Endothelial cell of umbilical vein (primary cell): ENCODE measurements at regions not wholly inside any gene's neighbourhood (a gene's known extent, or its start where the extent isn't known, plus 50 kb on each side); places are given as distances from the start of the nearest gene placed in this dataset.

ENCODE experiments used
- BruUV-seq: library from RNA; stranded (reverse); fragments of 400-500 nt; replicated peaks from 2 replicates; lab custom pipeline; 2021; lab: Mats Ljungman, UMichigan
- CTCF ChIA-PET: fragments of 300-600, 350-600 bp; sonication (Branson Sonifier 250); formaldehyde crosslinking; loops from one replicate; lab custom pipeline; 2021; ENCODE audit warnings: antibody characterized with exemption, inconsistent platforms; lab: Charles Lee
- POLR2A ChIA-PET: fragments of 300-600, 350-600 bp; sonication (Branson Sonifier 250); formaldehyde crosslinking; loops from one replicate; lab custom pipeline; 2021; ENCODE audit warnings: antibody characterized with exemption, inconsistent platforms; lab: Charles Lee
- DNase-seq: peaks from one replicate; pipeline ENCODE4 v3.0.0-alpha.2; 2011; ENCODE audit warnings: low read depth, low spot score
- FAIRE-seq: peaks from 2 replicates; lab custom pipeline; 2011; peaks lifted over from hg19 to GRCh38; lab: Jason Lieb, UNC
- H2AFZ ChIP-seq: 2 replicates; pipeline ENCODE4 v1.6.0; 2012; ENCODE audit warnings: low read depth, low read length, control low read depth, inconsistent platforms
- H3K27ac ChIP-seq: 2 replicates; pipeline ENCODE4 v1.5.1; 2011; ENCODE audit warnings: low read depth, mild to moderate bottlenecking, control low read depth, low read length, moderate library complexity; ENCODE audit not compliant: insufficient read depth
- H3K27me3 ChIP-seq, 2 experiments: 2 replicates each; pipeline versions ENCODE4 v1.6.0 to v1.6.1; 2011; ENCODE audit warnings: low read length in 2 of 2, mixed read lengths in 1 of 2; ENCODE audit not compliant: control insufficient read depth in 2 of 2, insufficient read depth in 2 of 2
- H3K36me3 ChIP-seq, 2 experiments: 2 replicates in 1 of 2; 3 replicates in 1 of 2; pipeline ENCODE4 v1.5.1; 2011; ENCODE audit warnings: low read length in 2 of 2, mild to moderate bottlenecking in 1 of 2, moderate library complexity in 1 of 2; ENCODE audit not compliant: control insufficient read depth in 2 of 2, insufficient read depth in 2 of 2; ENCODE audit errors: extremely low read depth in 1 of 2
- H3K4me1 ChIP-seq: 3 replicates; pipeline ENCODE4 v1.5.1; 2011; ENCODE audit warnings: mild to moderate bottlenecking, low read length; ENCODE audit not compliant: control insufficient read depth, insufficient read depth; ENCODE audit errors: extremely low read depth
- H3K4me2 ChIP-seq: 2 replicates; pipeline ENCODE4 v1.6.1; 2011; ENCODE audit warnings: low read length, control low read depth, mixed read lengths; ENCODE audit not compliant: insufficient read depth
- H3K4me3 ChIP-seq, 3 experiments: fragments of 200-600 bp in 1 of 3; sonication (generic), shearing (Covaris generic) in 1 of 3; replicated peaks in 1 of 3; 2 replicates each; pipeline ENCODE4 v1.5.1; 2011 to 2016; ENCODE audit warnings: control low read depth in 3 of 3, low read length in 3 of 3, mild to moderate bottlenecking in 2 of 3, inconsistent platforms in 1 of 3, low read depth in 1 of 3, moderate library complexity in 1 of 3; ENCODE audit not compliant: insufficient read depth in 1 of 3
- H3K79me2 ChIP-seq: 2 replicates; pipeline ENCODE4 v1.6.0; 2012; ENCODE audit warnings: low read length, inconsistent platforms; ENCODE audit not compliant: control insufficient read depth, insufficient read depth
- H3K9ac ChIP-seq: replicated peaks from 2 replicates; pipeline ENCODE3; 2011; ENCODE audit warnings: low read length, control low read depth; ENCODE audit not compliant: insufficient read depth; ENCODE audit errors: extremely low read depth
- H3K9me1 ChIP-seq: replicated peaks from 3 replicates; pipeline ENCODE4 v1.6.0; 2011; ENCODE audit warnings: mild to moderate bottlenecking, low read length; ENCODE audit not compliant: control insufficient read depth, insufficient read depth; ENCODE audit errors: extremely low read depth
- H3K9me3 ChIP-seq: replicated peaks from 2 replicates; pipeline ENCODE4 v1.5.1; 2012; ENCODE audit warnings: low read length, inconsistent platforms; ENCODE audit not compliant: control insufficient read depth, insufficient read depth
- H4K20me1 ChIP-seq: replicated peaks from 2 replicates; pipeline ENCODE3; 2011; ENCODE audit warnings: mild to moderate bottlenecking, low read length; ENCODE audit not compliant: control insufficient read depth, insufficient read depth; ENCODE audit errors: extremely low read depth
- EZH2 ChIP-seq: IDR thresholded peaks from 2 replicates; pipeline ENCODE4 v1.6.1; 2012; ENCODE audit warnings: borderline replicate concordance, low read depth, mild to moderate bottlenecking, moderate library complexity, low read length, inconsistent platforms; ENCODE audit not compliant: severe bottlenecking
- FOS ChIP-seq: IDR thresholded peaks from 2 replicates; pipeline ENCODE4 v1.6.1; 2011; ENCODE audit warnings: mild to moderate bottlenecking, low read length, moderate library complexity, borderline replicate concordance; ENCODE audit not compliant: insufficient read depth
- GATA2 ChIP-seq: IDR thresholded peaks from 2 replicates; pipeline ENCODE4 v1.7.0; 2011; ENCODE audit warnings: low read depth, mild to moderate bottlenecking, moderate library complexity, mixed read lengths, low read length; ENCODE audit not compliant: insufficient read length, insufficient read depth
- JUN ChIP-seq: IDR thresholded peaks from 2 replicates; pipeline ENCODE4 v1.6.1; 2011; ENCODE audit warnings: borderline replicate concordance, low read depth; ENCODE audit not compliant: insufficient read length, insufficient read depth
- MYC ChIP-seq: IDR thresholded peaks from one replicate; pipeline ENCODE4 v1.6.1; 2011; ENCODE audit warnings: mild to moderate bottlenecking, low read depth, low read length
- POLR2A ChIP-seq: IDR thresholded peaks from 2 replicates; pipeline ENCODE4 v1.6.1; 2012; ENCODE audit warnings: low read depth, mild to moderate bottlenecking, control low read depth, low read length
- POLR2AphosphoS5 ChIP-seq: IDR thresholded peaks from 2 replicates; pipeline ENCODE4 v1.6.1; 2012; ENCODE audit warnings: low read depth, mild to moderate bottlenecking, control low read depth, low read length, moderate library complexity; ENCODE audit not compliant: insufficient read depth
- dilution Hi-C: fragments of 300-500 bp; cut with MboI; formaldehyde crosslinking; loops from one replicate; pipeline ENCODE4 v1.15.0; 2019; ENCODE audit warnings: low sequenced_read_pairs; ENCODE audit not compliant: extremely low pct_ligation_motif_present
- intact Hi-C: fragments of 100-400 bp; cut with micrococcal nuclease; formaldehyde crosslinking; loops from one replicate; pipeline ENCODE4 v1.10.0; 2022
- TF ChIP-seq, protein P1 (sequence below): IDR thresholded peaks from 2 replicates; pipeline ENCODE4 v1.6.1; 2011; ENCODE audit not compliant: insufficient read depth, insufficient read length
- TF ChIP-seq, protein P2 (sequence below), 2 donors: IDR thresholded peaks; 1 replicate in 1 of 2; 2 replicates in 1 of 2; pipeline ENCODE4 v1.5.1; 2011; ENCODE audit warnings: low read length in 2 of 2, mild to moderate bottlenecking in 2 of 2, moderate library complexity in 2 of 2, control low read depth in 1 of 2, inconsistent platforms in 1 of 2, low read depth in 1 of 2; ENCODE audit not compliant: insufficient read depth in 1 of 2; ENCODE audit errors: extremely low read depth in 1 of 2

DNA sequence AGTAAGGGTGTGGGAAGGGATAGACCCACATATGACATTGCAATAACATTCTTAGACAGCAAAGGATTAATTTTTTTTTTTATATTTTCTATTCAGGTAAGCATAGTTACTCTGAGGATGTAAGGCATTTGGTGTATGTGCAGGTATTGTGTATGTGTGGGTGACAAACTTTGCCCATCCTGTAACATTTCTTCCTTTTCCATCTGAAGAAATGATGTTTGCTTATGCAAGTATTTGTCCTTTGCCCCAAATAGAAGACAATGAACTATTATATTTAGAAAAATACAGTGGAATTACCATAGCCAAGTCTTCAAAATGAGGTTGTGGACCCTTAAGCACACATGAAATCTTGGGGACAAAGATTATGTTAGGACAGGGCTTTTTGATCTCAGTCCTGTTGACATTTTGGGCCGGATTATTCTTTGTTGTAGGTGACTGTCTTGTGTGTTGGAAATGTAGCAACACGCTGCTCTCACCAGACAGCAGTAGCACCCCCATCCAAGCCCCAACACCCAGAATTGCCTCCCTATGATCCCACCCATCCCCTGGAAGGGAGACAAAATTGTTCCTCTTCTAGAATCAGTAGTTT lies 1244.7 kb downstream of the STIM2 start:
- Histone ChIP-seq H3K27me3 (no peaks in the 10 kb centered on the region), H3K36me3 (no peaks in the 10 kb centered on the region), H4K20me1 (no peaks in the 10 kb centered on the region), H3K4me3 (no peak overlapping the region), H3K79me2 (no peaks in the 10 kb centered on the region), H3K9me3 (no peaks in the 10 kb centered on the region), H3K9me1 (no peaks in the 10 kb centered on the region), H2AFZ (no peak overlapping the region), H3K9ac (no peak overlapping the region), H3K4me2 (no peak overlapping the region), H3K4me1 (no peaks in the 10 kb centered on the region), H3K27ac (no peak overlapping the region)
- CTCF ChIA-PET = no interaction called here
- TF ChIP-seq POLR2A (no peak), EZH2 (no peak), GATA2 (no peak), FOS (no peak), MYC (no peak), JUN (no peak), POLR2AphosphoS5 (no peak)
- TF ChIP-seq, protein P1, sequence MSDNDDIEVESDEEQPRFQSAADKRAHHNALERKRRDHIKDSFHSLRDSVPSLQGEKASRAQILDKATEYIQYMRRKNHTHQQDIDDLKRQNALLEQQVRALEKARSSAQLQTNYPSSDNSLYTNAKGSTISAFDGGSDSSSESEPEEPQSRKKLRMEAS = no peak
- TF ChIP-seq, protein P2, sequence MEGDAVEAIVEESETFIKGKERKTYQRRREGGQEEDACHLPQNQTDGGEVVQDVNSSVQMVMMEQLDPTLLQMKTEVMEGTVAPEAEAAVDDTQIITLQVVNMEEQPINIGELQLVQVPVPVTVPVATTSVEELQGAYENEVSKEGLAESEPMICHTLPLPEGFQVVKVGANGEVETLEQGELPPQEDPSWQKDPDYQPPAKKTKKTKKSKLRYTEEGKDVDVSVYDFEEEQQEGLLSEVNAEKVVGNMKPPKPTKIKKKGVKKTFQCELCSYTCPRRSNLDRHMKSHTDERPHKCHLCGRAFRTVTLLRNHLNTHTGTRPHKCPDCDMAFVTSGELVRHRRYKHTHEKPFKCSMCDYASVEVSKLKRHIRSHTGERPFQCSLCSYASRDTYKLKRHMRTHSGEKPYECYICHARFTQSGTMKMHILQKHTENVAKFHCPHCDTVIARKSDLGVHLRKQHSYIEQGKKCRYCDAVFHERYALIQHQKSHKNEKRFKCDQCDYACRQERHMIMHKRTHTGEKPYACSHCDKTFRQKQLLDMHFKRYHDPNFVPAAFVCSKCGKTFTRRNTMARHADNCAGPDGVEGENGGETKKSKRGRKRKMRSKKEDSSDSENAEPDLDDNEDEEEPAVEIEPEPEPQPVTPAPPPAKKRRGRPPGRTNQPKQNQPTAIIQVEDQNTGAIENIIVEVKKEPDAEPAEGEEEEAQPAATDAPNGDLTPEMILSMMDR (IDR thresholded peaks at IDR 0.05; ENCODE audit: extremely low read depth in 1 of 2, insufficient read depth in 1 of 2, low read depth in 1 of 2, low read length in 2 of 2) = no peak
- FAIRE-seq = no peak
- no peak for DNase-seq
- BruUV-seq = no TSS peak
- dilution Hi-C loops = no loop called here
- intact Hi-C loops = no loop called here
- POLR2A ChIA-PET = no interaction called here
